A549 (cell line): ENCODE measurements at regions not wholly inside any gene's neighbourhood (a gene's known extent, or its start where the extent isn't known, plus 50 kb on each side); places are given as distances from the start of the nearest gene placed in this dataset.

Experiments
- JUNB ChIP-seq: fragments of >200 bp; sonication (Bioruptor Twin); formaldehyde crosslinking; IDR thresholded peaks from 2 replicates; pipeline ENCODE4 v1.6.1; 2016
- MAFK ChIP-seq: fragments of 450-650 bp; IDR thresholded peaks from 2 replicates; pipeline ENCODE4 v1.6.1; 2014; ENCODE audit not compliant: partially characterized antibody
- POLR2A ChIP-seq: IDR thresholded peaks from 2 replicates; pipeline ENCODE4 v1.6.1; 2012; ENCODE audit warnings: mild to moderate bottlenecking, low read length
- TF ChIP-seq, protein P1 (sequence below): fragments of >200 bp; sonication (Bioruptor Twin); formaldehyde crosslinking; IDR thresholded peaks from 3 replicates; pipeline ENCODE4 v1.5.1; 2016
- TF ChIP-seq, protein P2 (sequence below): fragments of 150-350 bp; IDR thresholded peaks from 2 replicates; pipeline ENCODE4 v1.6.1; 2014; ENCODE audit warnings: low read depth, mild to moderate bottlenecking, low read length

- no peak for TF ChIP-seq POLR2A
- TF ChIP-seq, protein P1, sequence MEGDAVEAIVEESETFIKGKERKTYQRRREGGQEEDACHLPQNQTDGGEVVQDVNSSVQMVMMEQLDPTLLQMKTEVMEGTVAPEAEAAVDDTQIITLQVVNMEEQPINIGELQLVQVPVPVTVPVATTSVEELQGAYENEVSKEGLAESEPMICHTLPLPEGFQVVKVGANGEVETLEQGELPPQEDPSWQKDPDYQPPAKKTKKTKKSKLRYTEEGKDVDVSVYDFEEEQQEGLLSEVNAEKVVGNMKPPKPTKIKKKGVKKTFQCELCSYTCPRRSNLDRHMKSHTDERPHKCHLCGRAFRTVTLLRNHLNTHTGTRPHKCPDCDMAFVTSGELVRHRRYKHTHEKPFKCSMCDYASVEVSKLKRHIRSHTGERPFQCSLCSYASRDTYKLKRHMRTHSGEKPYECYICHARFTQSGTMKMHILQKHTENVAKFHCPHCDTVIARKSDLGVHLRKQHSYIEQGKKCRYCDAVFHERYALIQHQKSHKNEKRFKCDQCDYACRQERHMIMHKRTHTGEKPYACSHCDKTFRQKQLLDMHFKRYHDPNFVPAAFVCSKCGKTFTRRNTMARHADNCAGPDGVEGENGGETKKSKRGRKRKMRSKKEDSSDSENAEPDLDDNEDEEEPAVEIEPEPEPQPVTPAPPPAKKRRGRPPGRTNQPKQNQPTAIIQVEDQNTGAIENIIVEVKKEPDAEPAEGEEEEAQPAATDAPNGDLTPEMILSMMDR = no peak
- no peak for TF ChIP-seq MAFK
- TF ChIP-seq, protein P2, sequence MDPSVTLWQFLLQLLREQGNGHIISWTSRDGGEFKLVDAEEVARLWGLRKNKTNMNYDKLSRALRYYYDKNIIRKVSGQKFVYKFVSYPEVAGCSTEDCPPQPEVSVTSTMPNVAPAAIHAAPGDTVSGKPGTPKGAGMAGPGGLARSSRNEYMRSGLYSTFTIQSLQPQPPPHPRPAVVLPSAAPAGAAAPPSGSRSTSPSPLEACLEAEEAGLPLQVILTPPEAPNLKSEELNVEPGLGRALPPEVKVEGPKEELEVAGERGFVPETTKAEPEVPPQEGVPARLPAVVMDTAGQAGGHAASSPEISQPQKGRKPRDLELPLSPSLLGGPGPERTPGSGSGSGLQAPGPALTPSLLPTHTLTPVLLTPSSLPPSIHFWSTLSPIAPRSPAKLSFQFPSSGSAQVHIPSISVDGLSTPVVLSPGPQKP = no peak
- no peak for TF ChIP-seq JUNB
Measured at GRCh38 chr15:67927501-67928168, 87.8 kb upstream of the RNU6-1 start.
